ENCODE measurements at regions not wholly inside any gene's neighbourhood (a gene's known extent, or its start where the extent isn't known, plus 50 kb on each side); places are given as distances from the start of the nearest gene placed in this dataset.

GRCh38 chr5:173385832-173386360 lies 57.7 kb upstream of the STC2 start:
- no peak overlapping the region for H2AFZ ChIP-seq (replicated peaks)
- no peaks in the 10 kb centered on the region for H4K20me1 ChIP-seq (ENCODE audit: low read depth)
- H3K4me3 ChIP-seq, result no peak overlapping the region
- peaks cover 5% of the 10 kb centered on the region for H3F3A ChIP-seq (ENCODE audit: low read depth)
- H3K4me3 Mint-ChIP-seq, result no peak overlapping the region
- H3K36me3 ChIP-seq, result no peaks in the 10 kb centered on the region
- H3K79me2 ChIP-seq (ENCODE audit: low read depth), result no peaks in the 10 kb centered on the region
- peaks cover 5% of the 10 kb centered on the region for H3K27me3 Mint-ChIP-seq (ENCODE audit: insufficient read depth, low read depth)
- no peak overlapping the region for H3K4me2 ChIP-seq
- no peaks in the 10 kb centered on the region for H3K27me3 ChIP-seq
- no peak overlapping the region for H3K9ac ChIP-seq
- no peak for TF ChIP-seq EZH2phosphoT487 (IDR thresholded peaks at IDR 0.05)
- TF ChIP-seq CTCF (IDR thresholded peaks at IDR 0.05), result no peak
- no peak for TF ChIP-seq EZH2 (IDR thresholded peaks at IDR 0.05)
- H3K9me3 ChIP-seq (ENCODE audit: low read depth), result no peaks in the 10 kb centered on the region
- no peak overlapping the region for H3K27ac ChIP-seq
- no peaks in the 10 kb centered on the region for H3K9me3 Mint-ChIP-seq
- H3K4me1 Mint-ChIP-seq, result no peaks in the 10 kb centered on the region
- H3K27ac Mint-ChIP-seq, result no peak overlapping the region
- no peaks in the 10 kb centered on the region for H3K36me3 Mint-ChIP-seq
- DNase-seq (ENCODE audit: low spot score), result no peak
- peaks cover 7% of the 10 kb centered on the region for H3K4me1 ChIP-seq

- H3K9ac ChIP-seq, result no peak overlapping the region
- H3K27ac ChIP-seq, result no peak overlapping the region
- TF ChIP-seq EZH2 (IDR thresholded peaks at IDR 0.05) (no peak), EZH2phosphoT487 (IDR thresholded peaks at IDR 0.05) (no peak)
- H3K36me3 ChIP-seq, result no peaks in the 10 kb centered on the region
- H3K9me3 ChIP-seq (ENCODE audit: low read depth), result no peaks in the 10 kb centered on the region
- H3K4me2 ChIP-seq, result no peak overlapping the region
- no peak overlapping the region for H3K4me3 ChIP-seq
- no peaks in the 10 kb centered on the region for H3K4me1 ChIP-seq
- no peaks in the 10 kb centered on the region for H3K4me1 Mint-ChIP-seq
- no peak overlapping the region for H3K4me3 Mint-ChIP-seq
- no peak for DNase-seq (ENCODE audit: low spot score)
- no peaks in the 10 kb centered on the region for H3F3A ChIP-seq (ENCODE audit: low read depth)
- no peak overlapping the region for H3K27ac Mint-ChIP-seq
- no peaks in the 10 kb centered on the region for H3K79me2 ChIP-seq (ENCODE audit: low read depth)
- H3K36me3 Mint-ChIP-seq, result no peaks in the 10 kb centered on the region
- H3K9me3 Mint-ChIP-seq, result no peaks in the 10 kb centered on the region
- no peak overlapping the region for H2AFZ ChIP-seq (replicated peaks)
- H4K20me1 ChIP-seq (ENCODE audit: low read depth), result no peaks in the 10 kb centered on the region
- no peaks in the 10 kb centered on the region for H3K27me3 ChIP-seq
- peaks cover 5% of the 10 kb centered on the region for H3K27me3 Mint-ChIP-seq (ENCODE audit: insufficient read depth, low read depth)
Measured at GRCh38 chr5:173383711-173384110, 55.5 kb upstream of the STC2 start.

GRCh38 chr5:173378727-173379126 lies 50.5 kb upstream of the STC2 start:
- H3K4me2 ChIP-seq, result no peak overlapping the region
- no peaks in the 10 kb centered on the region for H3K9me3 ChIP-seq (ENCODE audit: low read depth)
- Mint-ChIP-seq H3K36me3 (no peaks in the 10 kb centered on the region), H3K27me3 (ENCODE audit: insufficient read depth, low read depth) (no peaks in the 10 kb centered on the region), H3K27ac (no peak overlapping the region), H3K4me1 (no peaks in the 10 kb centered on the region), H3K9me3 (no peaks in the 10 kb centered on the region), H3K4me3 (no peak overlapping the region)
- H4K20me1 ChIP-seq (ENCODE audit: low read depth), result no peaks in the 10 kb centered on the region
- H3K27me3 ChIP-seq, result no peaks in the 10 kb centered on the region
- H3K9ac ChIP-seq, result no peak overlapping the region
- H3K36me3 ChIP-seq, result no peaks in the 10 kb centered on the region
- no peak for DNase-seq (ENCODE audit: low spot score)
- no peak overlapping the region for H3K27ac ChIP-seq
- no peaks in the 10 kb centered on the region for H3K79me2 ChIP-seq (ENCODE audit: low read depth)
- H3K4me3 ChIP-seq, result no peak overlapping the region
- H3K4me1 ChIP-seq, result peaks cover 9% of the 10 kb centered on the region
- H3F3A ChIP-seq (ENCODE audit: low read depth), result peaks cover 12% of the 10 kb centered on the region
- H2AFZ ChIP-seq (replicated peaks), result no peak overlapping the region
- TF ChIP-seq CTCF (IDR thresholded peaks at IDR 0.05) (no peak), EZH2phosphoT487 (IDR thresholded peaks at IDR 0.05) (no peak)

All from neural progenitor cell (in vitro differentiated cells).